DND-41 (cell line): ENCODE measurements at regions not wholly inside any gene's neighbourhood (a gene's known extent, or its start where the extent isn't known, plus 50 kb on each side); places are given as distances from the start of the nearest gene placed in this dataset.

Source experiments
- EZH2 ChIP-seq: IDR thresholded peaks from 3 replicates; pipeline ENCODE4 v1.6.1; 2012; ENCODE audit warnings: borderline replicate concordance, low read depth, mild to moderate bottlenecking, moderate library complexity, low read length, inconsistent platforms; ENCODE audit not compliant: severe bottlenecking
- TF ChIP-seq, protein P1 (sequence below): IDR thresholded peaks from 2 replicates; pipeline ENCODE4 v1.5.1; 2012; ENCODE audit warnings: borderline replicate concordance, low read length, moderate library complexity, mild to moderate bottlenecking; ENCODE audit not compliant: poor library complexity, severe bottlenecking; ENCODE audit errors: extremely low read depth

- TF ChIP-seq, protein P1, sequence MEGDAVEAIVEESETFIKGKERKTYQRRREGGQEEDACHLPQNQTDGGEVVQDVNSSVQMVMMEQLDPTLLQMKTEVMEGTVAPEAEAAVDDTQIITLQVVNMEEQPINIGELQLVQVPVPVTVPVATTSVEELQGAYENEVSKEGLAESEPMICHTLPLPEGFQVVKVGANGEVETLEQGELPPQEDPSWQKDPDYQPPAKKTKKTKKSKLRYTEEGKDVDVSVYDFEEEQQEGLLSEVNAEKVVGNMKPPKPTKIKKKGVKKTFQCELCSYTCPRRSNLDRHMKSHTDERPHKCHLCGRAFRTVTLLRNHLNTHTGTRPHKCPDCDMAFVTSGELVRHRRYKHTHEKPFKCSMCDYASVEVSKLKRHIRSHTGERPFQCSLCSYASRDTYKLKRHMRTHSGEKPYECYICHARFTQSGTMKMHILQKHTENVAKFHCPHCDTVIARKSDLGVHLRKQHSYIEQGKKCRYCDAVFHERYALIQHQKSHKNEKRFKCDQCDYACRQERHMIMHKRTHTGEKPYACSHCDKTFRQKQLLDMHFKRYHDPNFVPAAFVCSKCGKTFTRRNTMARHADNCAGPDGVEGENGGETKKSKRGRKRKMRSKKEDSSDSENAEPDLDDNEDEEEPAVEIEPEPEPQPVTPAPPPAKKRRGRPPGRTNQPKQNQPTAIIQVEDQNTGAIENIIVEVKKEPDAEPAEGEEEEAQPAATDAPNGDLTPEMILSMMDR = no peak
- TF ChIP-seq EZH2 = no peak
These were observed 326.2 kb downstream of the EN1 start for GRCh38 chr2:118521272-118521671.
